ENCODE measurements at regions not wholly inside any gene's neighbourhood (a gene's known extent, or its start where the extent isn't known, plus 50 kb on each side); places are given as distances from the start of the nearest gene placed in this dataset.

DNA sequence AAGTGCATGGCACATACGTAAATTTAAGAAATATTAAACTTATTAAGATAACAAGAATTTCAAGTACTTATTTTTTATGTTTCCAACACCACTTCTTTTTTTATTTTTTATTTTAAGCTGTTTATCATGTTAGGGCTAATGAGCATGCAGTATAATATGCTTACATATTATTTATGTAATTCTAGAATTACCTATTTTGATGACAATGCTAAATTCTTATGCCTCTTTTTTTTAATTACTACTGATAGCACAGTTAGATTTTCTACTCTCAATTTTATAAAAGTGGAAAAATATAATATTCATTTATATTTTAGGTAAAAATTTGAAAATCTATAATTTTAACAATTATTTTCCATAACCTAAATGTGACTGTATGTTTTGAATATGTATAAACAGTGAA, 713.0 kb downstream of the MRPL39 start:
- H3K27ac ChIP-seq, result no peak overlapping the region
- TF ChIP-seq, protein P1, sequence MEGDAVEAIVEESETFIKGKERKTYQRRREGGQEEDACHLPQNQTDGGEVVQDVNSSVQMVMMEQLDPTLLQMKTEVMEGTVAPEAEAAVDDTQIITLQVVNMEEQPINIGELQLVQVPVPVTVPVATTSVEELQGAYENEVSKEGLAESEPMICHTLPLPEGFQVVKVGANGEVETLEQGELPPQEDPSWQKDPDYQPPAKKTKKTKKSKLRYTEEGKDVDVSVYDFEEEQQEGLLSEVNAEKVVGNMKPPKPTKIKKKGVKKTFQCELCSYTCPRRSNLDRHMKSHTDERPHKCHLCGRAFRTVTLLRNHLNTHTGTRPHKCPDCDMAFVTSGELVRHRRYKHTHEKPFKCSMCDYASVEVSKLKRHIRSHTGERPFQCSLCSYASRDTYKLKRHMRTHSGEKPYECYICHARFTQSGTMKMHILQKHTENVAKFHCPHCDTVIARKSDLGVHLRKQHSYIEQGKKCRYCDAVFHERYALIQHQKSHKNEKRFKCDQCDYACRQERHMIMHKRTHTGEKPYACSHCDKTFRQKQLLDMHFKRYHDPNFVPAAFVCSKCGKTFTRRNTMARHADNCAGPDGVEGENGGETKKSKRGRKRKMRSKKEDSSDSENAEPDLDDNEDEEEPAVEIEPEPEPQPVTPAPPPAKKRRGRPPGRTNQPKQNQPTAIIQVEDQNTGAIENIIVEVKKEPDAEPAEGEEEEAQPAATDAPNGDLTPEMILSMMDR (IDR thresholded peaks at IDR 0.05), result no peak
- TF ChIP-seq POLR2A (IDR thresholded peaks at IDR 0.05) (no peak), POLR2AphosphoS5 (IDR thresholded peaks at IDR 0.05; ENCODE audit: insufficient read depth in 1 of 2, low read depth in 1 of 2) (no peak)
- no peaks in the 10 kb centered on the region for H3K27me3 ChIP-seq
- intact Hi-C loops (cut with DNase I), result no loop called here
- H3K9me3 ChIP-seq, result no peaks in the 10 kb centered on the region
- H3K36me3 ChIP-seq, result no peaks in the 10 kb centered on the region
- H3K4me3 ChIP-seq, result no peak overlapping the region
- no peaks in the 10 kb centered on the region for H3K4me1 ChIP-seq
- DNase-seq (ENCODE audit: extremely low spot score in 2 of 2), result no peak

- Histone ChIP-seq H3K9me3 (no peaks in the 10 kb centered on the region), H3K27me3 (no peaks in the 10 kb centered on the region), H3K4me1 (no peaks in the 10 kb centered on the region), H3K36me3 (no peaks in the 10 kb centered on the region), H3K27ac (no peak overlapping the region), H3K4me3 (no peak overlapping the region)
- TF ChIP-seq, protein P1 (IDR thresholded peaks at IDR 0.05), result no peak
- TF ChIP-seq POLR2A (IDR thresholded peaks at IDR 0.05) (no peak), POLR2AphosphoS5 (IDR thresholded peaks at IDR 0.05; ENCODE audit: insufficient read depth in 1 of 2, low read depth in 1 of 2) (no peak)
- intact Hi-C loops (cut with DNase I), result no loop called here
- no peak for DNase-seq (ENCODE audit: extremely low spot score in 2 of 2)
Observed at GRCh38 chr21:24890021-24890420, 717.3 kb downstream of the MRPL39 start.

GRCh38 chr21:24881506-24881905, 725.8 kb downstream of the MRPL39 start:
- TF ChIP-seq POLR2A (IDR thresholded peaks at IDR 0.05) (no peak), POLR2AphosphoS5 (IDR thresholded peaks at IDR 0.05; ENCODE audit: insufficient read depth in 1 of 2, low read depth in 1 of 2) (no peak)
- TF ChIP-seq, protein P1 (IDR thresholded peaks at IDR 0.05), result no peak
- Histone ChIP-seq H3K27ac (no peak overlapping the region), H3K36me3 (no peaks in the 10 kb centered on the region), H3K4me1 (no peaks in the 10 kb centered on the region), H3K4me3 (no peak overlapping the region), H3K9me3 (no peaks in the 10 kb centered on the region), H3K27me3 (no peaks in the 10 kb centered on the region)
- no peak for DNase-seq (ENCODE audit: extremely low spot score in 2 of 2)
- intact Hi-C loops (cut with DNase I), result no loop called here

DNA sequence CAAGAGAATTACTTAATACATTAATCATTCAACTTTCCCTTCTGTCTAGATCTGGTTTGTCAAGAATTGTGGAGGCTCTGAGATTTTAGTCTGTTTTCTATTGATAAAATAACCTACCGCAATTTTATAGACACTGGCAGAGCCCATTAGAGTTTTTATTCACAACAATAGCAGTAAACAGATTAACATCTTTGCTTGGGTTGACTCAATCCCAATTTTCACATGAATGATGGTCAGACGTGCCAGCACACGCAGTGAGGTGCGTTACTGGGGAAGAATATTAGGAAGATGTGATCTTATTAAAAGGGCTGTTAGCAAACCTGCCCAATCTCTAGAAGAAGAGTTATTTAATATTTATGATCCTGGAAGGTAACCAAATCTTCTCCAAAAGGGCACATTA, 736.6 kb downstream of the MRPL39 start:
- Histone ChIP-seq H3K4me1 (no peaks in the 10 kb centered on the region), H3K27ac (no peak overlapping the region), H3K36me3 (no peaks in the 10 kb centered on the region), H3K27me3 (no peaks in the 10 kb centered on the region), H3K9me3 (no peaks in the 10 kb centered on the region), H3K4me3 (no peak overlapping the region)
- TF ChIP-seq, protein P1 (IDR thresholded peaks at IDR 0.05), result no peak
- peak in 1 of 2 donors; percentile 20 for TF ChIP-seq POLR2AphosphoS5 (IDR thresholded peaks at IDR 0.05; ENCODE audit: insufficient read depth in 1 of 2, low read depth in 1 of 2)
- no peak for TF ChIP-seq POLR2A (IDR thresholded peaks at IDR 0.05)
- no peak for DNase-seq (ENCODE audit: extremely low spot score in 2 of 2)
- intact Hi-C loops (cut with DNase I), result no loop called here

GRCh38 chr21:24869862-24870261, 737.4 kb downstream of the MRPL39 start:
- no peak for DNase-seq (ENCODE audit: extremely low spot score in 2 of 2)
- Histone ChIP-seq H3K27ac (no peak overlapping the region), H3K4me1 (no peaks in the 10 kb centered on the region), H3K9me3 (no peaks in the 10 kb centered on the region), H3K4me3 (no peak overlapping the region), H3K36me3 (no peaks in the 10 kb centered on the region), H3K27me3 (no peaks in the 10 kb centered on the region)
- TF ChIP-seq, protein P1 (IDR thresholded peaks at IDR 0.05), result no peak
- TF ChIP-seq POLR2AphosphoS5 (IDR thresholded peaks at IDR 0.05; ENCODE audit: insufficient read depth in 1 of 2, low read depth in 1 of 2) (no peak), POLR2A (IDR thresholded peaks at IDR 0.05) (no peak)
- intact Hi-C loops (cut with DNase I), result no loop called here

Measured in vagina (tissue), 2 donors.